Neuronal stem cell (in vitro differentiated cells): ENCODE measurements at regions not wholly inside any gene's neighbourhood (a gene's known extent, or its start where the extent isn't known, plus 50 kb on each side); places are given as distances from the start of the nearest gene placed in this dataset.

Experiments
- DNase-seq: peaks from one replicate; pipeline ENCODE4 v3.0.0-alpha.2; 2013; ENCODE audit warnings: low spot score
- H2AFZ ChIP-seq: one replicate; pipeline ENCODE4 v1.6.1; 2013; ENCODE audit warnings: mild to moderate bottlenecking, low read length, inconsistent platforms
- H2AK5ac ChIP-seq: 2 replicates; pipeline ENCODE4 v1.6.1; 2013; ENCODE audit warnings: low read depth, mild to moderate bottlenecking, inconsistent platforms, low read length, moderate library complexity, mixed read lengths
- H2BK120ac ChIP-seq: 2 replicates; pipeline ENCODE4 v1.6.1; 2013; ENCODE audit warnings: low read depth, mild to moderate bottlenecking, inconsistent platforms, low read length, moderate library complexity, mixed read lengths
- H2BK12ac ChIP-seq: one replicate; pipeline ENCODE4 v1.6.1; 2013; ENCODE audit warnings: low read length, inconsistent platforms
- H2BK15ac ChIP-seq: 2 replicates; pipeline ENCODE4 v1.6.1; 2013; ENCODE audit warnings: mild to moderate bottlenecking, low read length, inconsistent platforms, mixed read lengths
- H2BK5ac ChIP-seq: one replicate; pipeline ENCODE4 v1.6.1; 2013; ENCODE audit warnings: inconsistent platforms, mild to moderate bottlenecking, low read length, moderate library complexity
- H3K14ac ChIP-seq: one replicate; pipeline ENCODE4 v1.6.1; 2013; ENCODE audit warnings: low read length, inconsistent platforms
- H3K18ac ChIP-seq: 2 replicates; pipeline ENCODE4 v1.6.1; 2013; ENCODE audit warnings: low read length, inconsistent platforms
- H3K23ac ChIP-seq: 2 replicates; pipeline ENCODE4 v1.6.1; 2013; ENCODE audit warnings: low read depth, mild to moderate bottlenecking, mixed read lengths, low read length, inconsistent platforms; ENCODE audit not compliant: poor library complexity
- H3K27ac ChIP-seq: replicated peaks from 3 replicates; pipeline ENCODE4 v1.5.1; 2013; ENCODE audit warnings: low read length, inconsistent platforms
- H3K27me3 ChIP-seq, 3 experiments: 2 replicates each; pipeline ENCODE4 v1.6.1; 2013; ENCODE audit warnings: low read length in 3 of 3, mild to moderate bottlenecking in 2 of 3, inconsistent platforms in 1 of 3, low read depth in 1 of 3, mixed read lengths in 1 of 3, moderate library complexity in 1 of 3; ENCODE audit not compliant: control insufficient read depth in 3 of 3, insufficient read depth in 3 of 3
- H3K36me3 ChIP-seq, 2 donors: replicated peaks in 1 of 2; 2 replicates each; pipeline ENCODE4 v1.6.1; 2013; ENCODE audit warnings: low read length in 2 of 2; ENCODE audit not compliant: control insufficient read depth in 2 of 2, insufficient read depth in 2 of 2
- H3K4ac ChIP-seq: 2 replicates; pipeline ENCODE4 v1.6.1; 2013; ENCODE audit warnings: inconsistent platforms, mild to moderate bottlenecking, low read length, moderate library complexity
- H3K4me1 ChIP-seq, 2 donors: 1 replicate in 1 of 2; 2 replicates in 1 of 2; pipeline ENCODE4 v1.6.1; 2013; ENCODE audit warnings: low read length in 2 of 2, low read depth in 1 of 2; ENCODE audit not compliant: control insufficient read depth in 2 of 2, insufficient read depth in 1 of 2
- H3K4me2 ChIP-seq: one replicate; pipeline ENCODE4 v1.6.1; 2013; ENCODE audit warnings: mild to moderate bottlenecking, low read length, inconsistent platforms; ENCODE audit not compliant: insufficient read depth, poor library complexity, severe bottlenecking
- H3K4me3 ChIP-seq, 2 donors: 2 replicates each; pipeline ENCODE4 v1.5.1; 2013; ENCODE audit warnings: low read length in 2 of 2, mild to moderate bottlenecking in 2 of 2, inconsistent platforms in 1 of 2, moderate library complexity in 1 of 2
- H3K79me1 ChIP-seq: one replicate; pipeline ENCODE4 v1.6.1; 2013; ENCODE audit warnings: low read depth, mild to moderate bottlenecking, inconsistent platforms, low read length, moderate library complexity
- H3K9ac ChIP-seq: one replicate; pipeline ENCODE4 v1.6.1; 2013; ENCODE audit warnings: mild to moderate bottlenecking, low read depth, low read length, inconsistent platforms; ENCODE audit not compliant: poor library complexity
- H3K9me3 ChIP-seq, 2 donors: replicated peaks in 1 of 2; 2 replicates each; pipeline versions ENCODE3 to v1.6.1; 2013; ENCODE audit warnings: low read length in 2 of 2, mild to moderate bottlenecking in 2 of 2, inconsistent platforms in 1 of 2, low read depth in 1 of 2, mixed read lengths in 1 of 2, moderate library complexity in 1 of 2; ENCODE audit not compliant: control insufficient read depth in 2 of 2, insufficient read depth in 1 of 2
- H4K8ac ChIP-seq: one replicate; pipeline ENCODE4 v1.6.1; 2013; ENCODE audit warnings: low read depth, mild to moderate bottlenecking, inconsistent platforms, low read length, moderate library complexity
- H4K91ac ChIP-seq: one replicate; pipeline ENCODE4 v1.6.1; 2013; ENCODE audit warnings: low read length, low read depth, mild to moderate bottlenecking, inconsistent platforms; ENCODE audit not compliant: poor library complexity
- WGBS, 2 donors: extraction: QIAGEN DNeasy Blood & Tissue Kit; methylation state at CpG; one replicate each; pipeline ENCODE4 v1.1.7; 2013; ENCODE audit warnings: missing lambda C conversion rate in 2 of 2, mixed read lengths in 1 of 2; ENCODE audit not compliant: insufficient read length in 2 of 2, insufficient replicate concordance in 1 of 2; ENCODE audit errors: extremely low coverage in 2 of 2; 5-methylcytosine and 5-hydroxymethylcytosine counted together

DNA sequence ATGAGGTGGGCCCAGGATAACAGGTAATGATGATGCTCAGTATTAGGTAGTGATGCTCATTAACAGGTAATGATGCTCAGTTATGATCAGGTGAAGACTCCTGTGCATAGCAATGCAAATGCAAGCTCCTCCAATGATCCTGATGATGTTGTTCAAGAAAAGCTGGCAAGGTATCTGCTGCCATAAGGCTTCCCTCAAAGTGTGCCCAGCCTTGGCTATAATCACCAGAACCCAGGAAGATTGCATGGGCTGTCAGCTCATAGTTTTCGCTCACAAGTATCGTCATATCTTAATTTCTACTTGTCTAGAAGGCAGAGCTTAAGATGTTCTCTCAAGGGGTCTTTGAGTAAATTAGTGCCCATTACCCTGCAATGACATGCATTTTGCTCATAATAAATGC, 366.2 kb upstream of the CLNK start:
- no peak overlapping the region for H3K4me2 ChIP-seq
- no peak overlapping the region for H2BK12ac ChIP-seq
- H3K4me3 ChIP-seq = no peak overlapping the region
- no peak overlapping the region for H3K27ac ChIP-seq
- no peak overlapping the region for H2AFZ ChIP-seq
- no peak overlapping the region for H2BK5ac ChIP-seq
- H3K9ac ChIP-seq = no peak overlapping the region
- no peaks in the 10 kb centered on the region for H3K4me1 ChIP-seq
- no peak overlapping the region for H2AK5ac ChIP-seq
- no peaks in the 10 kb centered on the region for H3K79me1 ChIP-seq
- H2BK15ac ChIP-seq = no peak overlapping the region
- H3K36me3 ChIP-seq = no peaks in the 10 kb centered on the region
- no peak overlapping the region for H3K23ac ChIP-seq
- H4K91ac ChIP-seq = no peak overlapping the region
- no peak overlapping the region for H2BK120ac ChIP-seq
- no peak overlapping the region for H4K8ac ChIP-seq
- whole genome bisulfite sequencing, 2 donors = no CpG with 5 or more reads among the region's 2 CpGs
- H3K4ac ChIP-seq = no peak overlapping the region
- no peak overlapping the region for H3K18ac ChIP-seq
- no peak overlapping the region for H3K14ac ChIP-seq
- H3K27me3 ChIP-seq = no peaks in the 10 kb centered on the region
- no peaks in the 10 kb centered on the region for H3K9me3 ChIP-seq
- no peak for DNase-seq

DNA sequence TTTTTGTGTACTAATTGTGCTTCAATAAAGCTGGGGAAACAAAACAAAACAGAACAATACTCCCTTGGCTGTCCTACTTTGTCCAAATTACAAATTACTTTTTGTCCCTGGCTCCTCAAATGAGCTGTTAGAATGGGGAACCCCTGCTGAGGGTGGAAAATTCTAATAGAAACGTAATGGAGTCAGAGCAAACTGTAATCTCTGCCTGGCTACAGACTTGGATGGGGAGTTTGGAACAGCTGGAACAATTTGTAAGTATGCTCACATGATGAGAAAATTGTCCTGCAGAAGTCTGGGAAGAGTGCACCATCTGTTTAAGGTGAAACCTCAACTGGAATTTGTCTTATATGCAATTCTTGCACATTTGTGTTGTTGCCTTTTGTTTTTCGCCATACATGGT, 364.4 kb upstream of the CLNK start:
- DNase-seq = no peak
- no peak overlapping the region for H2AFZ ChIP-seq
- H3K27ac ChIP-seq = no peak overlapping the region
- H2BK12ac ChIP-seq = no peak overlapping the region
- no peak overlapping the region for H2BK15ac ChIP-seq
- H3K4me2 ChIP-seq = no peak overlapping the region
- no peaks in the 10 kb centered on the region for H3K27me3 ChIP-seq
- WGBS, 2 donors = no CpG with 5 or more reads among the region's 2 CpGs
- H3K23ac ChIP-seq = no peak overlapping the region
- no peaks in the 10 kb centered on the region for H3K79me1 ChIP-seq
- H3K36me3 ChIP-seq = no peaks in the 10 kb centered on the region
- H4K91ac ChIP-seq = no peak overlapping the region
- H3K18ac ChIP-seq = no peak overlapping the region
- no peaks in the 10 kb centered on the region for H3K9me3 ChIP-seq
- no peak overlapping the region for H2BK5ac ChIP-seq
- H3K4me1 ChIP-seq = no peaks in the 10 kb centered on the region
- no peak overlapping the region for H2AK5ac ChIP-seq
- no peak overlapping the region for H3K9ac ChIP-seq
- no peak overlapping the region for H3K14ac ChIP-seq
- no peak overlapping the region for H3K4ac ChIP-seq
- no peak overlapping the region for H4K8ac ChIP-seq
- no peak overlapping the region for H3K4me3 ChIP-seq
- no peak overlapping the region for H2BK120ac ChIP-seq

DNA sequence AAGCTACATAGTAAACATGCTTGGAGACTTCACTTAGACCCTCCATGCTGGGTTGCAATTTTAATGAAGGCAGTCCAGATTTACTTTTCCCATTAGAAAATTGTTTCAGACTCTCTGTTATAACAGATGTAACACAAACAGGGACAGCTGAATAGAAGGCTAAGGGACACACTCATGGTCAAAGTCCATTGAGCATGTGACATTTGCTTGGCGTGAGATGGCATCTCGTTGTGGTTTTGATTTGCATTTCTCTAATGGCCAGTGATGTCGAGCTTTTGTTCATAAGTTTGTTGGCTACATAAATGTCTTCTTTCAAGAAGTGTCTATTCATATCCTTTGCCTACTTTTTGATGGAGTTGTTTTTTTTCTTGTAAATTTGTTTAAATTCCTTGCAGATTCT, 358.2 kb upstream of the CLNK start:
- DNase-seq = no peak
- Histone ChIP-seq H3K23ac (no peak overlapping the region), H3K4me2 (no peak overlapping the region), H2BK12ac (no peak overlapping the region), H3K9me3 (no peaks in the 10 kb centered on the region), H2AK5ac (no peak overlapping the region), H3K27me3 (no peaks in the 10 kb centered on the region), H3K18ac (no peak overlapping the region), H2BK120ac (no peak overlapping the region), H3K27ac (no peak overlapping the region), H2AFZ (no peak overlapping the region), H3K9ac (no peak overlapping the region), H3K14ac (no peak overlapping the region), H3K79me1 (no peaks in the 10 kb centered on the region), H2BK15ac (no peak overlapping the region), H4K91ac (no peak overlapping the region), H3K36me3 (no peaks in the 10 kb centered on the region), H2BK5ac (no peak overlapping the region), H3K4ac (no peak overlapping the region), H4K8ac (no peak overlapping the region), H3K4me1 (peaks cover 0 to 1% of the 10 kb centered on the region in 2 donors), H3K4me3 (no peak overlapping the region)
- no CpG with 5 or more reads among the region's 3 CpGs for WGBS, 2 donors

DNA sequence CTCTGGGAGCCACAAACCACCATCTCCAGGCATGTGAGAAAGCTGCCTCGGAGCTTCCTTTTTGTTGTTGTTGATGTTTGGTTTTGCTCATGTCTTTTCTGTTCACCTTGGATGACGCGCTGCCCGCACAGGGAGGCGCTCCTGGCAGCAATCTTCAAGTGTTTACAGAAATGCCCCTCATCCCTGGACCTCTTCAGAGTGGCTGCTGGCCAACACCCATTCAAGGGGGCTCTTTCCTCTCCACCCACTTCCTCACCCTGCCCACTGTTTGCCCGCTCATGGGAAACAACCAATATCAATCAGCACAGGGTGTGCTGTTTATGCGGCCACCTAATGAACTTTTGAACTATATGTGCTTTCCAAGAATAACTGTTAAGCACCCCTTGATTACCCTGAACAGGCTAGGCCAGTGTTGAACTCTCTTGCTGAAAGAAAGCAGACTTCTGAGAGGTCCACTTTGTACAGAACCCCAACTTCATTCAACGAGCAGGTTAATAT, 355.1 kb upstream of the CLNK start:
- Histone ChIP-seq H2BK12ac (no peak overlapping the region), H2AK5ac (no peak overlapping the region), H3K14ac (no peak overlapping the region), H3K27ac (no peak overlapping the region), H3K27me3 (no peaks in the 10 kb centered on the region), H3K36me3 (no peaks in the 10 kb centered on the region), H3K4ac (no peak overlapping the region), H2BK120ac (no peak overlapping the region), H3K4me1 (peaks cover 0 to 1% of the 10 kb centered on the region in 2 donors), H4K91ac (no peak overlapping the region), H3K79me1 (no peaks in the 10 kb centered on the region), H3K4me2 (no peak overlapping the region), H3K18ac (no peak overlapping the region), H3K23ac (no peak overlapping the region), H2AFZ (no peak overlapping the region), H2BK5ac (no peak overlapping the region), H2BK15ac (no peak overlapping the region), H3K9me3 (no peaks in the 10 kb centered on the region), H4K8ac (no peak overlapping the region), H3K4me3 (peak overlapping the region in 1 of 2 donors; percentile 18), H3K9ac (no peak overlapping the region)
- WGBS, 2 donors = no CpG with 5 or more reads among the region's 8 CpGs
- no peak for DNase-seq
